ENCODE measurements at regions not wholly inside any gene's neighbourhood (a gene's known extent, or its start where the extent isn't known, plus 50 kb on each side); places are given as distances from the start of the nearest gene placed in this dataset.

DNA sequence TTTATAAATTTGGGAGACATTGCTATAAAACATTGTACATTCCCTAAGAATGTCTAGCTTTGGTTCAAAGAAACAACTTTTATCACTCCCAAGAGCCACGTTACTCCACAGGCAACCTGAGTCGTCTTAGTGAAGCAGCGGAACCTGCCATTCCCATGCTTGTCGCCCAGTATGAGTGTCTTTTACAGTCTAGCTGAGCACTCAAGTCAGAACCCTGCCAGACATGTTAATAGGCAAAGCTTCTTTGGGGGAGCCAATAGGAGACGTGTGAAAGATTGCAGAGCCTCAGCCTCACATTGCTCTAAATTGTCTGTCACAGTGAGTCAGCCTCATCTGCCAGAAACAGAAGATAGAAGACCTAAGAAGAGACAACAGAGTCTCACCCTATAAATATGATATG, 541.6 kb upstream of the FLRT2 start:
- TF ChIP-seq, protein P1, sequence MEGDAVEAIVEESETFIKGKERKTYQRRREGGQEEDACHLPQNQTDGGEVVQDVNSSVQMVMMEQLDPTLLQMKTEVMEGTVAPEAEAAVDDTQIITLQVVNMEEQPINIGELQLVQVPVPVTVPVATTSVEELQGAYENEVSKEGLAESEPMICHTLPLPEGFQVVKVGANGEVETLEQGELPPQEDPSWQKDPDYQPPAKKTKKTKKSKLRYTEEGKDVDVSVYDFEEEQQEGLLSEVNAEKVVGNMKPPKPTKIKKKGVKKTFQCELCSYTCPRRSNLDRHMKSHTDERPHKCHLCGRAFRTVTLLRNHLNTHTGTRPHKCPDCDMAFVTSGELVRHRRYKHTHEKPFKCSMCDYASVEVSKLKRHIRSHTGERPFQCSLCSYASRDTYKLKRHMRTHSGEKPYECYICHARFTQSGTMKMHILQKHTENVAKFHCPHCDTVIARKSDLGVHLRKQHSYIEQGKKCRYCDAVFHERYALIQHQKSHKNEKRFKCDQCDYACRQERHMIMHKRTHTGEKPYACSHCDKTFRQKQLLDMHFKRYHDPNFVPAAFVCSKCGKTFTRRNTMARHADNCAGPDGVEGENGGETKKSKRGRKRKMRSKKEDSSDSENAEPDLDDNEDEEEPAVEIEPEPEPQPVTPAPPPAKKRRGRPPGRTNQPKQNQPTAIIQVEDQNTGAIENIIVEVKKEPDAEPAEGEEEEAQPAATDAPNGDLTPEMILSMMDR (IDR thresholded peaks at IDR 0.05): no peak
- TF ChIP-seq POLR2A (IDR thresholded peaks at IDR 0.05): no peak
